ENCODE measurements at regions not wholly inside any gene's neighbourhood (a gene's known extent, or its start where the extent isn't known, plus 50 kb on each side); places are given as distances from the start of the nearest gene placed in this dataset.

GRCh38 chr1:38132681-38133080 is 86.1 kb upstream of the POU3F1 start:
- Histone ChIP-seq H4K20me1 (ENCODE audit: insufficient read depth, low read length) (no peaks in the 10 kb centered on the region), H3K9me3 (ENCODE audit: low read length) (no peaks in the 10 kb centered on the region), H3K4me1 (ENCODE audit: insufficient read depth, low read length, poor library complexity, severe bottlenecking) (peaks cover under 1% of the 10 kb centered on the region), H3K4me2 (ENCODE audit: low read length) (no peak overlapping the region), H3K9me2 (ENCODE audit: insufficient read depth, low read length) (no peaks in the 10 kb centered on the region), H3K4me3 (ENCODE audit: low read depth, low read length, poor library complexity, severe bottlenecking) (no peak overlapping the region), H3K79me2 (ENCODE audit: insufficient read depth, low read depth, low read length) (no peaks in the 10 kb centered on the region), H2AFZ (ENCODE audit: low read length) (no peak overlapping the region), H3K36me3 (ENCODE audit: insufficient read depth, low read length) (no peaks in the 10 kb centered on the region), H3K27ac (ENCODE audit: low read depth, low read length, poor library complexity, severe bottlenecking) (no peak overlapping the region)
- DNase-seq (ENCODE audit: low spot score) = no peak
- intact Hi-C loops (cut with micrococcal nuclease; ENCODE audit: unreplicated experiment) = no loop called here
- TF ChIP-seq EZH2phosphoT487 (IDR thresholded peaks at IDR 0.05; ENCODE audit: borderline replicate concordance, low read depth, low read length) = no peak
- TF ChIP-seq CTCF (conservative IDR thresholded peaks at IDR 0.05; ENCODE audit: low read length) = no peak
- ChIA-PET CTCF (ENCODE audit: unreplicated experiment) (no interaction called here), POLR2A (interaction anchor here (0.7 kb wide), 1 partner anchor 1533 kb away, joined by 3 read pairs; no protein-coding TSS in a partner anchor)
- BruUV-seq (replicated peaks) = no TSS peak

- BruUV-seq (replicated peaks) = no TSS peak
- Histone ChIP-seq H3K4me1 (ENCODE audit: insufficient read depth, low read length, poor library complexity, severe bottlenecking) (no peaks in the 10 kb centered on the region), H3K79me2 (ENCODE audit: insufficient read depth, low read depth, low read length) (no peaks in the 10 kb centered on the region), H3K27ac (ENCODE audit: low read depth, low read length, poor library complexity, severe bottlenecking) (no peak overlapping the region), H3K4me2 (ENCODE audit: low read length) (no peak overlapping the region), H3K9me3 (ENCODE audit: low read length) (no peaks in the 10 kb centered on the region), H4K20me1 (ENCODE audit: insufficient read depth, low read length) (no peaks in the 10 kb centered on the region), H3K36me3 (ENCODE audit: insufficient read depth, low read length) (no peaks in the 10 kb centered on the region), H3K9me2 (ENCODE audit: insufficient read depth, low read length) (no peaks in the 10 kb centered on the region), H3K4me3 (ENCODE audit: low read depth, low read length, poor library complexity, severe bottlenecking) (no peak overlapping the region), H2AFZ (ENCODE audit: low read length) (no peak overlapping the region)
- ChIA-PET CTCF (ENCODE audit: unreplicated experiment) (no interaction called here), POLR2A (interaction anchor here (0.6 kb wide), 1 partner anchor 979 kb away, joined by 6 read pairs; no protein-coding TSS in a partner anchor)
- TF ChIP-seq CTCF (conservative IDR thresholded peaks at IDR 0.05; ENCODE audit: low read length) (no peak), EZH2phosphoT487 (IDR thresholded peaks at IDR 0.05; ENCODE audit: borderline replicate concordance, low read depth, low read length) (no peak)
- intact Hi-C loops (cut with micrococcal nuclease; ENCODE audit: unreplicated experiment) = no loop called here
- no peak for DNase-seq (ENCODE audit: low spot score)
Observed at GRCh38 chr1:38131024-38131585, 84.5 kb upstream of the POU3F1 start.

GRCh38 chr1:38129971-38130370 is 83.4 kb upstream of the POU3F1 start:
- H3K9me3 ChIP-seq (ENCODE audit: low read length) = no peaks in the 10 kb centered on the region
- H3K4me1 ChIP-seq (ENCODE audit: insufficient read depth, low read length, poor library complexity, severe bottlenecking) = no peaks in the 10 kb centered on the region
- H4K20me1 ChIP-seq (ENCODE audit: insufficient read depth, low read length) = no peaks in the 10 kb centered on the region
- H3K79me2 ChIP-seq (ENCODE audit: insufficient read depth, low read depth, low read length) = no peaks in the 10 kb centered on the region
- H3K27ac ChIP-seq (ENCODE audit: low read depth, low read length, poor library complexity, severe bottlenecking) = no peak overlapping the region
- H3K36me3 ChIP-seq (ENCODE audit: insufficient read depth, low read length) = no peaks in the 10 kb centered on the region
- H2AFZ ChIP-seq (ENCODE audit: low read length) = no peak overlapping the region
- TF ChIP-seq CTCF (conservative IDR thresholded peaks at IDR 0.05; ENCODE audit: low read length) (no peak), EZH2phosphoT487 (IDR thresholded peaks at IDR 0.05; ENCODE audit: borderline replicate concordance, low read depth, low read length) (no peak)
- no peak for DNase-seq (ENCODE audit: low spot score)
- POLR2A ChIA-PET = no interaction called here
- no peak overlapping the region for H3K4me2 ChIP-seq (ENCODE audit: low read length)
- intact Hi-C loops (cut with micrococcal nuclease; ENCODE audit: unreplicated experiment) = no loop called here
- H3K9me2 ChIP-seq (ENCODE audit: insufficient read depth, low read length) = no peaks in the 10 kb centered on the region
- CTCF ChIA-PET (ENCODE audit: unreplicated experiment) = no interaction called here
- BruUV-seq (replicated peaks) = no TSS peak
- H3K4me3 ChIP-seq (ENCODE audit: low read depth, low read length, poor library complexity, severe bottlenecking) = no peak overlapping the region
